ENCODE measurements at regions not wholly inside any gene's neighbourhood (a gene's known extent, or its start where the extent isn't known, plus 50 kb on each side); places are given as distances from the start of the nearest gene placed in this dataset.

- no peak overlapping the region for H2AFZ ChIP-seq (ENCODE audit: low read length)
- H3K27ac ChIP-seq (ENCODE audit: low read length): no peak overlapping the region
- no peaks in the 10 kb centered on the region for H3K27me3 ChIP-seq (replicated peaks; ENCODE audit: insufficient read depth, low read length)
- no peaks in the 10 kb centered on the region for H3K9me2 ChIP-seq (replicated peaks; ENCODE audit: insufficient read depth, low read length)
- TF ChIP-seq CTCF (IDR thresholded peaks at IDR 0.05; ENCODE audit: low read length) (no peak), EZH2 (optimal IDR thresholded peaks at IDR 0.05; ENCODE audit: low read depth, low read length) (no peak), EZH2phosphoT487 (IDR thresholded peaks at IDR 0.05; ENCODE audit: low read length) (no peak)
- H3F3A ChIP-seq (ENCODE audit: insufficient read depth, low read length): no peaks in the 10 kb centered on the region
- H3K4me1 ChIP-seq (ENCODE audit: low read length): no peaks in the 10 kb centered on the region
- H3K79me2 ChIP-seq (ENCODE audit: low read length): no peaks in the 10 kb centered on the region
- no peaks in the 10 kb centered on the region for H4K20me1 ChIP-seq (ENCODE audit: insufficient read depth, low read length)
- DNase-seq: no peak
- no peaks in the 10 kb centered on the region for H3K36me3 ChIP-seq (replicated peaks; ENCODE audit: insufficient read depth, low read length)
- no peak overlapping the region for H3K9ac ChIP-seq (ENCODE audit: low read length)
- H3K4me2 ChIP-seq (ENCODE audit: low read depth, low read length): no peak overlapping the region
- no peaks in the 10 kb centered on the region for H3K9me3 ChIP-seq (replicated peaks; ENCODE audit: insufficient read depth, low read length)
- no peak overlapping the region for H3K4me3 ChIP-seq (ENCODE audit: low read length)
These were observed 391.0 kb downstream of the RAB28 start for GRCh38 chr4:13093170-13093569.

- Histone ChIP-seq H4K20me1 (ENCODE audit: insufficient read depth, low read length) (no peaks in the 10 kb centered on the region), H3K4me1 (ENCODE audit: low read length) (no peaks in the 10 kb centered on the region), H3K4me2 (ENCODE audit: low read depth, low read length) (no peak overlapping the region), H3K9me2 (replicated peaks; ENCODE audit: insufficient read depth, low read length) (no peaks in the 10 kb centered on the region), H3K79me2 (ENCODE audit: low read length) (no peaks in the 10 kb centered on the region), H3K9ac (ENCODE audit: low read length) (no peak overlapping the region), H3K9me3 (replicated peaks; ENCODE audit: insufficient read depth, low read length) (no peaks in the 10 kb centered on the region), H3F3A (ENCODE audit: insufficient read depth, low read length) (no peaks in the 10 kb centered on the region), H3K36me3 (replicated peaks; ENCODE audit: insufficient read depth, low read length) (no peaks in the 10 kb centered on the region), H3K4me3 (ENCODE audit: low read length) (no peak overlapping the region), H3K27ac (ENCODE audit: low read length) (no peak overlapping the region), H2AFZ (ENCODE audit: low read length) (no peak overlapping the region), H3K27me3 (replicated peaks; ENCODE audit: insufficient read depth, low read length) (no peaks in the 10 kb centered on the region)
- TF ChIP-seq EZH2phosphoT487 (IDR thresholded peaks at IDR 0.05; ENCODE audit: low read length): no peak
- TF ChIP-seq CTCF (IDR thresholded peaks at IDR 0.05; ENCODE audit: low read length): no peak
- no peak for TF ChIP-seq EZH2 (optimal IDR thresholded peaks at IDR 0.05; ENCODE audit: low read depth, low read length)
- no peak for DNase-seq
These were observed 391.4 kb downstream of the RAB28 start for GRCh38 chr4:13092702-13093101.

GRCh38 chr4:13089659-13089998 lies 394.5 kb downstream of the RAB28 start:
- no peaks in the 10 kb centered on the region for H3K9me2 ChIP-seq (replicated peaks; ENCODE audit: insufficient read depth, low read length)
- H3K4me2 ChIP-seq (ENCODE audit: low read depth, low read length): no peak overlapping the region
- no peaks in the 10 kb centered on the region for H3K27me3 ChIP-seq (replicated peaks; ENCODE audit: insufficient read depth, low read length)
- TF ChIP-seq EZH2phosphoT487 (IDR thresholded peaks at IDR 0.05; ENCODE audit: low read length) (no peak), EZH2 (optimal IDR thresholded peaks at IDR 0.05; ENCODE audit: low read depth, low read length) (no peak), CTCF (IDR thresholded peaks at IDR 0.05; ENCODE audit: low read length) (no peak)
- peaks cover 3% of the 10 kb centered on the region for H3K4me1 ChIP-seq (ENCODE audit: low read length)
- H3K27ac ChIP-seq (ENCODE audit: low read length): no peak overlapping the region
- no peaks in the 10 kb centered on the region for H3K36me3 ChIP-seq (replicated peaks; ENCODE audit: insufficient read depth, low read length)
- H3K4me3 ChIP-seq (ENCODE audit: low read length): no peak overlapping the region
- no peak for DNase-seq
- H3K79me2 ChIP-seq (ENCODE audit: low read length): no peaks in the 10 kb centered on the region
- H3K9me3 ChIP-seq (replicated peaks; ENCODE audit: insufficient read depth, low read length): no peaks in the 10 kb centered on the region
- H4K20me1 ChIP-seq (ENCODE audit: insufficient read depth, low read length): no peaks in the 10 kb centered on the region
- H3F3A ChIP-seq (ENCODE audit: insufficient read depth, low read length): no peaks in the 10 kb centered on the region
- H2AFZ ChIP-seq (ENCODE audit: low read length): no peak overlapping the region
- no peak overlapping the region for H3K9ac ChIP-seq (ENCODE audit: low read length)
